Activated CD8-positive, alpha-beta memory T cell treated with anti-CD3 and anti-CD28 coated beads for 36 hours (primary cell): ENCODE measurements at regions not wholly inside any gene's neighbourhood (a gene's known extent, or its start where the extent isn't known, plus 50 kb on each side); places are given as distances from the start of the nearest gene placed in this dataset.
"Not testable (repeated sequence)": the region's sequence is repeated elsewhere in the genome, so short reads cannot be mapped to it uniquely, and the experiment has no call there.

Experiments
- CTCF ChIA-PET: fragments of 350-600 bp; sonication (Branson Sonifier 250); formaldehyde crosslinking; loops from one replicate; lab custom pipeline; 2021; ENCODE audit warnings: antibody characterized with exemption; lab: Charles Lee
- POLR2A ChIA-PET: fragments of 350-600 bp; sonication (Branson Sonifier 250); formaldehyde crosslinking; loops from one replicate; lab custom pipeline; 2021; ENCODE audit warnings: antibody characterized with exemption; lab: Charles Lee

DNA sequence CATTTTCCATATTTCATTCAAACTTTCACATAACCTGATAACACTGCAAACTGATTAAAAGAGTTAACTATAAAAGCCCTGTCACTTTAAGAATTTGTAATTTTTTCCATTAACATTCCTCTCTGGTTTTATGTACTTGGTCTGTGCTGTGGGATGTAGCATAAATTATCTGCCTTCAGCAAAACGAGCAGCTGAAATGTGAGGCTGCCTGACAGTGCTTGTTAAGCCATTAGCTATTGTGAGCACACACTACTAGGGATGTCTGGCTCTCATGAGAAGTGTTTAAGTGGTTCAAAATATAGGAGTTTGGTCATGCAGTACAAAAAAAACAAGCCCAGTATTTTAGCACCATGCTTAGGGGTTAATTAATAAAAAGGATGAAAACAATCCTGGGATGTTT lies 63.0 kb downstream of the HOXA1 start:
- POLR2A ChIA-PET, result no interaction called here
- CTCF ChIA-PET, result no interaction called here

DNA sequence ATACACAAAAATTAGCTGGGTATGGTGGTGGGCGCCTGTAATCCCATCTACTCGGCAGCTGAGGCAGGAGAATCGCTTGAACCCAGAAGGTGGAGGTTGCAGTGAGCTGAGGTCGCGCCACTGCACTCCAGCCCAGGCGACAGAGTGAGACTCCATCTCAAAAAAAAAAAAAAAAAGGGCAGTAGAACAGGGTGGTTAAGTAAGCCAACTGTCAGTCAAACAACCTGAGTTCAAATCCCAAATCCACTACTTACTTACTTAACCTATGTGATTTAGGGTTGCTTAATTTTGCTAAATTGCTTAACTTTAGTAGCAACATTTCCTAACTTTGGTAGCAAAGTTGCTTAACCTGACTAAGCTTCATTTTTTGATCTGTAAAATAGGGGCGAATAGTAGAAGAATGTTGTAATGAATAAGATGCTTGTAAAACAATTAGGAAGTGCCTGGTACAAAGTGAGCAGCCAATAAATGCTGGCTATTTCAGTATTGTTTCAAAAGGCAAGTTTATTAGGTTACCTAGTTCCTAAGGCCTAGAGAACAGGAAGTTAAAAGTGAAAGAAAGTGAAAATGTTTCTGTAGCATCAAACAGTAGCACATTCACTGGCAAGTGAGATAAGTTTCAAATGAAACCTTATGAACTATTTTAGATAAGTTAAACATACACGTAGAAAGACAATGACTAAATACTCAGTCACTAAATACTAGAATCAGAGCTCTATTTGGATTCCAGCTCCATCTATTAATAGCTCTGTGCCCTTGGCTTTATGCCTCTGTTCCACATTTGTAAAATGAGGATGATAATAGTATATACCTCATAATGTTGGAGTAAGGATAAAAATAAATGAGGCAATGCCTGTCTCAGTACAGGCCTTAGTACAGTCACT lies 64.3 kb downstream of the HOXA1 start:
- CTCF ChIA-PET, result no interaction called here
- POLR2A ChIA-PET, result no interaction called here

DNA sequence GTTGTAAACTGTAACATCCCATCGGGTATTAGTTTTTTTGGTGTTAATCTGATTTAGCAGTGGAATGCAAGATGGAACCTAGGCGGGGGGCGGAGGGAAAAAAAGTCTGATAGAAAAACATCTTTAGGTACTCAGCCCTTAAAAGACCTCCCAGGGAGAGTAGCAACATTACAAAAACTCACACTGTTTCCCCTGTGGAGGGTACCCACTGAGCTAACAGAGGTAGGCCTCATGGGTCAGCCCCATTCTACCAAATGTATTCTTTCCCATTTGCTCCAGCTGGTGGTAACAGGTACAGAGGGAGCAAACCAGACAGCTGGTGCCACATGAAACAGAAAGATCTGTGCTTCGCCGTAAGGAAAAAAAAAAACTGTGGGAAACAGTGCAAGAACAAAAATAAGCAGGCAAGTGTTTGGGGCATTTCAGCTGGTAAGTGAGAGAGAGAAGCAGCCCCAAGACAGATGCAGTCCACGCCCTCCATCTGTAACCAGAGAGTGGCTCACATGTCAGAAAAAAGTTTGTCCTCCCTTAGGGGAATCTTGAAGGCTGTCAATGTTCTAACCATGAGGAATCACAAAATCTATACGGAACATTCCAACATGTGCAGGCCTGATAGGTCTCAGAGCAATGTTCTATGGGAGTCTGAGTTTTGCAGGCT lies 65.3 kb downstream of the HOXA1 start:
- CTCF ChIA-PET, result no interaction called here
- POLR2A ChIA-PET, result no interaction called here

DNA sequence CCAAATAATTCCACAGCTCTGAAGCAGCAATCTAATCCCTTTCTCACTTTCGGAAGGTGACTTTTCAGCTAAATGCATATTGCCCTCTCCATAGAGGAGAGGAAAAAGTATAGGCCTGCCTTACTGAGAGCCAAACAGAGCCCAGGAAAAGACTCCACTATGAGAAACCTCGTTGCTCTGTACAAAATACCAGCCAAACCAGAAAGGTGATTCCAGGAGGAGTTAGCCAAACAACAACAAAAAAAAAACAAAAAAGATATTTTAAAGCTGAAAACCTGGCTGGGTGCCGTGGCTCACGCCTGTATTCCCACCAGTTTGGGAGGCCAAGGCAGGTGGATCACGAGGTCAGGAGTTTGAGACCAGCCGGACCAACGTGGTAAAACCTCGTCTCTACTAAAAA lies 70.5 kb downstream of the HOXA1 start:
- CTCF ChIA-PET, result no interaction called here
- POLR2A ChIA-PET, result no interaction called here

DNA sequence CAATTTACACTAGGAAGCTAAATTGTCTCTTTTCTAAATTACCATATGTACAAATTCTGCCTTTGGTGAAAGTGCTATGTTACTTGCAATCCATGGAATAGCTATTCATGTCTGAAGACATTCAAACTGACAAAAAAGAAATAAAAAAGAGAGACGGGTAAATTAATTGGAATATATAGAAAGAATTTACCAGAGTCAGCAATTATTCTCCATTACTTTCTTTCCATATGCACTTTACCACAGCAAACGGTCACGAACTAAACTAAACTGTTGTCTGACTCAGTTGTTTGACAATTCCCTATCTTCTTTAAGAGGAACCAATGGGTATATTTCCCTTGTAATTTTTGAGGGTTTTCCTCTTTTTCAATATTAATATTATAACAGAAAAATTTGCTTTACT lies 85.7 kb downstream of the HOXA1 start:
- POLR2A ChIA-PET, result no interaction called here

DNA sequence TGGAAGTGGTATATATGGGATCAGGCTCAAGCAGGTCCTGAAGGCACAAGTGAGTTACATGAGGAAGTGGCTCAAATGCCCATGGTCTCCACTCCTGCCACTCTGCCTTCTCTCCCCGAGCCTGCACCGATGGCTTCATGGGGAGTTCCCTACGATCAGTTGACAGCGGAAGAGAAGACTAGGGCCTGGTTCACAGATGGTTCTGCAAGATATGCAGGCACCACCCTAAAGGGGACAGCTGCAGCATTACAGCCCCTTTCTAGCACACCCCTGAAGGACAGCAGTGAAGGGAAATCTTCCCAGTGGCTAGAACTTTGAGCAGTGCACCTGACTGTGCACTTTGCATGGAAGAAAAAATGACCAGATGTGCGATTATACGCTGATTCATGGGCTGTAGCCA lies 95.3 kb downstream of the HOXA1 start:
- POLR2A ChIA-PET, result no interaction called here
- CTCF ChIA-PET, result no interaction called here

More for the DNA sequence above, 85.7 kb downstream of the HOXA1 start:
- CTCF ChIA-PET, result no interaction called here

DNA sequence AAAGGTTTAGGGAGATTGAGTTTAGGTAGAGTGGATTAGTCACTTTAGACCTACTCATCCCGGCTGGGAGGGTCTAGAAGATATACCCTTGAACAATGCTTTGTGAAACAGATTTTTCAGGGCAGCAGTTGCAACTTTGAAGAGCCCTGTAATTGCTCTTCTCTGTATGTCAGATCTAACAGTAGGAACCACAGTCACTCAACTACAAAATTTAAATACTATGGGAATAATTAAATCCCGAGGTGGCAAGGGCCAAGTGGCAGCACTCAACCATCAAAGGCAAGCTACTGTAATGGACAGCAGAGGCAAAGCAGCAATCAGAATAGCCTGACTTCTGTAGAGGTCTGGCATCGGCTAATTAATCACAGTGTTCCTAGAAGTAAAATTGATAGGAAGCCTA lies 97.5 kb downstream of the HOXA1 start:
- CTCF ChIA-PET, POLR2A ChIA-PET: not testable (repeated sequence)

DNA sequence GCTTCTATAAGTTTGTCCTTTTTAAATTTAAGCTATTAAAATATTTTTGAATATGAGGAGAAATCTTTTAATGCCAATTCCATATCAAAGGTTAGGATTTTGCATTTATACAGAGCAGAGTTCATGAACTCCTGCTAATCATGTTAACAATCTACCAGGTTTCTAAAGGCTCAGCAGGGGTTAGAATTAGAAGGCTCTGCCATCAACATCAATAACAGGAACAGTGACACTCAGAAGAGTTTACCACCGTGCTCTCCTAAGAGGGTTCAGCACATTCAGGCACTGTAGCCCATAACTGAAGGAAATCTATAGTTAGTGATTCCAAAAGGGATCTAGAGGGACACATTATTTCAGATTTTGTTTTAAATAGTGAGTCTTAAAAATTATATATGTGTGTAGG lies 100.1 kb downstream of the HOXA1 start:
- CTCF ChIA-PET, result no interaction called here
- POLR2A ChIA-PET, result no interaction called here

DNA sequence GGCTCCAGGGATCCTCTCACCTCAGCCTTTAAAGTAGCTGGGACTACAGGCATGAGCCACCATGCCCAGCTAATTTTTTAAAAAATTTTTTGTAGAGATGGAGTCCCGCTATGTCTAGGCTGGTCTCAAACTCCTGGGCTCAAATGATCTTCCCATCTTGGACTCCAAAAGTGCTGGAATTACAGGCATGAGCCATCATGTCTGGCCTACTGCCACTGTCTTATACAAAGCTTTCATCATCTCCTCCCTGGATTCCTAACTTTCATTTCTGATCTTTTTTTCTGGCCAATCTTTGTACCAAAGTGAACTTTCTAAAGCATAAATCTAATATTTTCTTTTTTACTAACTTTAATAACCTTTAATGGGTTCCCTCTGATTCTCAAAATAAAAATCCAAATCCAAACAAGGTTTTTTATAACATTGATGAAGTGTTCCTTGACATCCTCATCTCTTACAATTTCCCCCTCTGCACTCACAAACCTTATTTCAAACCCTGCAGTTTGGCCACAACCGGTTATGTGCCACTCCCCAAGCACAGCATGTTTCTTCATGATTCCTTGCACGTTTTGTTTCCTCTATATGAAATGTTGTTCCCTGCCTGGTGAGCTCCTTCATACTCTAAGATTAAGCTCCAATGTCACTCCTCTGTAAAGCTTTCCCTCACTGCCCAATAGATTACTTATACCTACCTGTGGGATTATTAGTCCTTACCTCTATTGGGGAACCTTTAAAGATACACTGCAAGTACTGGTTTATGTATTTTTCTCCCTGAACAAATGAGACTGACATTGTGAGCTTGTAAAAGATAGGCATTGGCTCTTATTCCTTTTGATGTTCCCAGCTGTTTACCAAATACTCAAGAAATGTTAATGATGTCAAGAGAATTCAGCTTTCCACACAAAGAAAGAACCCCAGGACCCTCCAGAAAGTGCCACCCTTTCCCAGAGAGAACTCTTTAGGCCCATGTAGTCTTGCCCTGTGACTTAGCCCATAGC lies 101.7 kb downstream of the HOXA1 start:
- ChIA-PET CTCF (no interaction called here), POLR2A (no interaction called here)

DNA sequence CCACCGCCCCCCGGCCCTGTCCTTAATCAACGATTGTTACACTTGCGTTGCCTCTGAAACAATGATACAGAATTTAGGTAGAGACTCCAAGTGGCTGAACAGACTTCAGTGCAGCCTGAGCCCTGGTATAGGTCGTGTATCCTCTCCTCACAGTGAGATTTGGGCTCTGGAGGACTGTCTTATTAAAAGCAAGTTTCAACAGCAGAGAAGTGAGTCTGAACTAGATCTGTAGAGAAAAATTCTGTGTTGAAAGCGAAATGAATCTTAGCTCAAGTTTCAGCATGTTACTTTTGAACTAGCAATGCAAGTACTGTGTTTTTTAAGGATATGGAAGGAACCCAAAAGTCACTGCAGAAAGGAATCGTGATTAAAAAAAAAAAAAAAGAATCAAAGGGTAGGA lies 103.1 kb downstream of the HOXA1 start:
- POLR2A ChIA-PET, result no interaction called here

DNA sequence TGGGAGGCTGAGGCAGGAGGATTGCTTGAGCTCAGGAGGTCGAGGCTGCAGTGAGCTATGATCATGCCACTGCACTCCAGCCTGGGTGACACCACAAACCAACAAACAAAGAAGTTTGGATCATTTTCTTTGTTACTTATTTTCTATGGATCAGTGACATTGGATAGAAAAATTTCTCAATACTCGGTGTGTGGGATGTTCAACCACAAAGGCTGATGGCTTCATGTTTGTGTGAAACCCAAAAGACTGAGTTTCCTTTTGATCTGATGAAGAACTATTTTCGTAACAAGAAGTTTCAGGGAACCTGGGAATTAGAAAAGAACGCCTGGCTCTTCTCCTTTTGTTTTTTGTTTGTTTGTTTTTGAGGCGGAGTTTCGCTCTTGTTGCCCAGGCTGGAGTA lies 104.0 kb downstream of the HOXA1 start:
- ChIA-PET CTCF (no interaction called here), POLR2A (no interaction called here)

More for the DNA sequence above, 103.1 kb downstream of the HOXA1 start:
- CTCF ChIA-PET, result no interaction called here

DNA sequence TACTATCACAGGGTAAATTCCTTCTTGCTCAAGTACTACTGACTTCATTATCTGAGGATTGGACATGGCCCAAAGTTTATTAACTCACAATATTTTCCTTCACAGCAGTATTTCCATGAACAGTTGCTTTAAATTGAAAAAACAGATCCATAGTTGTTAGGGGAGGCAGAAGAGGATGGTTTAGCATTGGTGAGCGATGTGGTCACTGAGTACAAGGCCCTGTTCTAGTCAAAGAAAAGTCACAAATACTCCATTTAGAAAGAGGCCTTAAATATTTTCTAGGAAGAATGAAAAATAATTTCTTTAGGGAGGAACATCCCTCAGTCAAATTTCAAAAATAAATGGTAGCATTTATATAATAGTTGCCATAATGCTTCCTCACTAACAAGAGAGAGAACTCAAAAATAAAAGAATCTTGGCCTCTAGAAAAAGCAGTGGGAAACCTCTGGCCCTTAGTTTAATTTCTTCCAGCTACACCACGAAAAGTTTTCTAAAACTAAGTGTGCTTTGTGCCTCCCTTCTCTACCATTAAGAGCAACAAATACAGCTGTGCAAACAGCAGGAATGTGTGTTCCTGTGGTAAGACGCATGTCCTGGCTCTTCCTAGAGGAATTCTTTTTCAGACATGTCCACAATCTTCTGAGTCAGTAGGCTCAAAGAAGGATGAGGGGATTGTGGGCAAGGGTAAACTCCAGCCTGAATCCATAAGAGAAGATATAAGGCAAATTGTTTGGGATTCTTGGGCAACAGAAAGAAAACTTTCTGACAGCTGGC lies 105.7 kb downstream of the HOXA1 start:
- ChIA-PET POLR2A (no interaction called here), CTCF (no interaction called here)

DNA sequence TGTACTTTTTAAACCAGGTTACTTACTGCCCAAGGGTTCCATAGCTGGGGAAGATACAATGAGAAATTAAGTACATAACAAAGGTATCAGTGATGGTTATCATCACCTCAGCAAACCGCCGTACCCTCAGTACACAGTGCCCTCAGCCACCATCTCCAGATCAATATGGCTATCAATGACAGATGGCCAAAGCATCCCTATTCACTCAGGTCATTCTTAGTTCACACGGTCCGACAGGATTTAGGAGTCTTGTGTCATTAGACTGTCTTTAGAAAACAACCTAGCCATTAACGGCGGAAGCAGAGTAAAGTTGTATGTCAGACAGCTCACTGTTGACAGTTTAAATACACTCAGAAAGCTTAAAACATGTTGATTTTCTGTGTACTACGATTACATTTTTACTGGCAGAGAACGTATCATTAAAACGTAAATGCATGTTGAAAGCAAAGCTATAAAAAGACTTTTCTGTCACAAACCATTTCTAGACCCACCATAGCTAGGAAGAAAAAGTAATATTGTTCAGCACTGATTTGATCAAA lies 106.9 kb downstream of the HOXA1 start:
- ChIA-PET POLR2A (no interaction called here), CTCF (no interaction called here)

DNA sequence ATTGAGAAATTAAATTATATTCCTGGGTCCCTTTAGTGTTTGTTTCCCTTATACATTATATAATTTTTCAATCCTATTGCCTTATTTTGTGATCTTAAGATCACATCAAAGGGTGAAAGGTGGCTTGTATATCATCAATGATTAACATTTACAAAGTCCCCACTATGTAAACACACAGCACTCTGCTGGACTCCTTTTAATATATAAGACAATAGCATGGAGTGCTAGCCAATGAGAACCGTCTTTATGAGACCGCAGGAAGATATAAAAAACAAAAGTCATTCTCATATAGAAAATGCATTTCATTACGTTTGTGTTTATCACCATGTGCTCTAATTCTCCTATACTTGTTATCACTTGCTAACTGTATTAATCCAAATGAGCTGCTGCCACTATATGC lies 108.5 kb downstream of the HOXA1 start:
- CTCF ChIA-PET, result no interaction called here
- POLR2A ChIA-PET, result no interaction called here

DNA sequence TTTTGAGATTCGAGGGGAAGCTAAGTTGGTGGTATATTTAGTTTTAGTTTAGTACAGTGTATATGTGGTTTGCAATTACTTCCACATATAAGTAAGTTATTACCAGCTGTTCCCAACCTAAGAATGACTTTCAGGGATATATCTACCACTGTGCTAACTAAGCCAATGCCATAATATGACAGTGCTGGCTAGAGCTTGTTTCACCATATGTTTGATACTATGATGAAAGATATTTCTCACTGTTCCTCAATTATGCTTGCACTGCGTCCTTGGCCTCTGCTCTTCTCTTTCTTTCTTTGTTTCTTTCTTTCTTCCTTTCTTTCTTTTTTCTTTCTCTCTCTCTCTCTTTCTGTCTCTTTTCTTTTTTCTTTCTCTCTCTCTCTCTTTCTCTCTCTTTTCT lies 113.8 kb upstream of the SKAP2 start:
- CTCF ChIA-PET, result no interaction called here
- POLR2A ChIA-PET, result no interaction called here

DNA sequence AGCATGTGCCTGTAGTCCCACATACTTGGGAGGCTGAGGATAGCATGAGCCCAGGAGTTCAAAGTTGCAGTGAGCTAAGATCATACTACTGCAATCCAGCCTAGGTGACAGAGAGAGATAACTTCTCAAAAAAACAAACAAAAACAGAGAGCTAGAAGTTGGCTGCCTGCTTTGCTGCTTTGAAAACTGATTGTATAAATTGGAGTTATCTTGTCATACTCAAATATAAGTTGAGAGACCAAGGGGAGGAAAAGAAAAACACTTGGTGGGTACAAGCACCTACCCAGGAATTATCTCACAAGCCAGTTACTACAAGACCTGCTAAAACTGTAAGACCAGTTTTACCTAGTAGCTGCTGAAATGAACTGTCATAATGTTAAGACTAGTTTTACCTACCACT lies 112.5 kb upstream of the SKAP2 start:
- ChIA-PET POLR2A (no interaction called here), CTCF (no interaction called here)

DNA sequence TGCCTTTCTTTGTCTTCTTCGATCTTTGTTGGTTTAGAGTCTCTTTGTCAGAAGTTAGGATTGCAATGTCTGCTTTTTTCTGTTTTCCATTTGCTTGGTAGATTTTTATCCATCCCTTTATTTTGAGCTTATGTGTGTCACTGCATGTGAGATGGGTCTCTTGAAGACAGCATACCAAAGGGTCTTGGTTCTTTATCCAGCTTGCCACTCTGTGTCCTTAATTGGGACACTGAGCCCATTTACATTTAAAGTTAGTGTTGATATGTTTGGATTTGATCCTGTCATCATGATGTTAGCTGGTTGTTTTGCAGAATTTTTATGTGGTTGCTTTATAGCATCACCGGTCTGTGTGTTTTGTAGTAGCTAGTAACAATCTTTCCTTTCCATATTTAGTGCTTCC lies 107.5 kb upstream of the SKAP2 start:
- POLR2A ChIA-PET, CTCF ChIA-PET: not testable (repeated sequence)

DNA sequence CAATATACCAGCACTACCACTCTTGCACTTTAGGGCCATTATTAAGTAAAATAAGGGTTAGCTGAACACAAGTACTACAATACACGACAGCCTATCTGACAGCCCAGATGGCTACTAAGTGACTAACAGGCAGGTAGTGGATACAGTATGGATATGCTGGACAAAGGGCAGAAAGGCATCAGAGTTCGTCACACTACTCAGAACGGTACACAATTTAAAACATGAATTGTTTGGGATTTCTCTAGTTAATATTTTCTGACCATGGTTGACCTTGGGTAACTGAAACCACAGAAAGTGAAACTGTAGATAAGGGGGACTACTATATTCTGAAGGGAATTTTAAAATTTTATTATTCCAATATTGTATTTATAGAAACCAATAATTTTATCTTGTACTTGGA lies 101.3 kb upstream of the SKAP2 start:
- ChIA-PET CTCF (no interaction called here), POLR2A (no interaction called here)
